ENCODE measurements at regions not wholly inside any gene's neighbourhood (a gene's known extent, or its start where the extent isn't known, plus 50 kb on each side); places are given as distances from the start of the nearest gene placed in this dataset.
A peak's percentile ranks its signal among the peaks of the same experiment; 100 is the strongest.
"Not testable (repeated sequence)": the region's sequence is repeated elsewhere in the genome, so short reads cannot be mapped to it uniquely, and the experiment has no call there.

DNA sequence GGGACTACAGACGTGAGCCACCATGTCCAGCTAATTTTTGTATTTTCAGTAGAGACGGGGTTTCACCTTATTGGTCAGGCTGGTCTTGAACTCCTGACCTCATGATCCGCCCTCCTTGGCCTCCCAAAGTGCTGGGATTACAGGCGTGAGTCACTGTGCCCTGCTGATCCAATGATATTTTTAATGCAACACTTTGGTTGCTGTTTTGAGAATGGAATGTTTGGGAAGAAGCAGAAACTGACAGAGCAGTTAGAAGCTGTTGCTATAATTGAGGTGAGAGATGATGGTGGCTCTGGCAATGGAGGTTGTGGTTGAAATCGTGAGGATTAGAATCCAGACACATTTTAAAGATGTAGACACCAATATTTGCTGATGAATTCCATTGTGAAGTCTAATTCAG, 1209.9 kb upstream of the GOT2 start:
- not testable (repeated sequence) for DNase-seq

DNA sequence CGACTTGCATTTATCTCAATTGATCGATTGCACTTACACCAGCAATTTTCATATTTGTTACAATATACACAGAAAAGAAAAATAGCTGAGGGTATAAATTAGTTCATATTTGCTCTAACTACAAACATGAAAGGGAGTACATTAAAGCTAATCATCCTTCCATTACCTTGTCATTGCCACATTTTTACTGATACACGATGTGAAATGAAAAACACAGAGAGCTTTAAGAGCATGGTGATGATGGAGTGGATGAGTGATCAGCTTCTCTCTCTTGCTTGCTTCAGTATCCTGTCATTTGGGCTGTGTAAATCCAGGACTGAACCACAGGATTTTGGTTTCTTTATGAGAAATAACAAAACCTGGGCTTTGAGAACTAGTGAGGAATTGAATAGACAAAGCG, 1207.5 kb upstream of the GOT2 start:
- no peak for DNase-seq

DNA sequence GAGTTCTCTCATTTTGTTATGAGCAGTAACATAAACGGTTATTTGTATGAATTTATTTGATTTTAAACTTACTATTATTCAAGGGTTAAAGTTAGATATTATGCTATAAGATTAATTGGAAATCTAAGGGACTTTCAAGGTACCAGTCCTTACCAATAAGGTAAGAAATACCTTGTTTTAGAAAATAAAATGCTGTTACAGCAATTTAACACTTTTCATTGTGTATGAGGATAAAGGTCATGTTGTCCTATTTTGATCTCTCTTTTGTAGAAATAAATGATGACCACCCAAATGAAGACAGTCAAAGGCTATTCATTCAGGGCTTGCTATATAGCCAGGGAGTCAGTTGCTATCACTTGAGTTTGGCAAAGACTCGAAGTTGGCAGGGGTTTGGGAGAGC, 1185.9 kb upstream of the GOT2 start:
- DNase-seq, result no peak

DNA sequence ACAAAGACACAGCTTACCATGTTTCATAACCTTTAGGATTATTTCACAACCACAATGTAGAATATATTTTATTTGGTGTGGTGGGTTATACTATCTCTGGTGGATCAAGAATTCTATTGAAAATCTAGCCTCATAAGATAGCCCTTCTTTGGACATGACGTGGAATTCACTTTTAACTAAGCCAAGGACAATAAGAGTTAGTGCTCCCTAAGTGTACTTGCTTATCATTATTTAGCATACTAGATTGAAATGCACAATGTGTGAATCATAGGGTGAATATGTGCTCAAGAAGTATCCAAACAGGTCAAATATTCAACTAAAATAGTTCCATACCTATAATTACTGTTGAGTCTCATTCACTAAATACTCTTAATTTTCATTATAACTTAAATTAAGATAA, 1179.5 kb upstream of the GOT2 start:
- DNase-seq, result no peak

DNA sequence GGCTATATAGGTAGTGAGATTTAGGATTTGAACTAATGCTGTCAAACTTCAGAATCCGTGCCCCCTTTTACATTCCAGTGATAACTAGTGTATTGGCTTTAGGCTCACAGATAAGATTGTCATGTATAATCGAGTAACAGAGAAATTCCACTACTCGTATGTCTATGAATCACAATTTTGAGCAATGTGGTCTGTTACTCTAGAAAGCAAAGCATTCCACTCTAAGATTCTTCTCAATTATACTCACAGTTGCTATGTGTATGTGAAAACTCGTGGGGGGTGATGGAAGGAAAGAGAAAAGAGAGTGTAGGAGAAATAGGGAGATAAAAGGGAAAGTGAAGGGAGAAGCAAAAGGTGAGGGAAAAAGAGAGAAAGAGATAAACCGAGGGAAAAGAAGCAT, 1175.1 kb upstream of the GOT2 start:
- DNase-seq, result no peak

DNA sequence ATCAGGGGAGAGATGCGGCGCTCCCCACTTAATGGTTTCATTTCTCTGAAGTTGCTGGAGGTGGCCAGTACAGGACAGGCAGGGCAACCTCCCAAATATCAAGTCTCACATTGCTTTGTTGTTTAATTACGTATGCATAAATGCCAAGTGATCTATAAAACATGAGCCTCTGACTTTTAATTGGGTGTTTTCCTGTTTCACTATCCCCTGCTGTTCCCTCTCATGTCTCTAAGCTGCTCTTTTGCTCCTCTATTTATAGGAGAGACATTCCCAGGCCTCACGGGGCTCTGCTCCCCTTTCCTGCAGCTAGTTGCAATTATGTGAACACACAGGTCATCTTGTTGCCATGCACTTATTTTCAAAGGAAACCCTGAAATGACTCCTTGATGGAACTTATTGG, 1173.5 kb upstream of the GOT2 start:
- no peak for DNase-seq

DNA sequence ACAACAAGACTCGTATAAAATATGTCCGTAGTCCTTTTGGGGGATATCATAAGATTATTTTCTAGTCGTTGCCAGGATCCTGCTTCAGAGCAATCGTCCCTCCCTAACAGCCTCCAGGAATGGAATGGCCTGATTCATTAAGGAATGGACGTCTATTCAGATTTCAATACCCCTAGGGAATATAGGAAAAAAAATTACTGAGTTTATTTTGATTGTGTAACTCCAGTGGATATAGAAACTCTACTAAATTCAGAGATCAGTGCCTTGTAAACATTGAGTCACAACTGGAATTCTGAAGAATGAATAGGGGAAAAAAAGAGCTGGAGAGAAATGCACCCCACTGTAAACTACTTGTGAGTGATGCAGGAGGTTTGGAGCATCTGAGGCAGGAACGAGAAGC, 1171.5 kb upstream of the GOT2 start:
- peak; percentile 3 for DNase-seq

DNA sequence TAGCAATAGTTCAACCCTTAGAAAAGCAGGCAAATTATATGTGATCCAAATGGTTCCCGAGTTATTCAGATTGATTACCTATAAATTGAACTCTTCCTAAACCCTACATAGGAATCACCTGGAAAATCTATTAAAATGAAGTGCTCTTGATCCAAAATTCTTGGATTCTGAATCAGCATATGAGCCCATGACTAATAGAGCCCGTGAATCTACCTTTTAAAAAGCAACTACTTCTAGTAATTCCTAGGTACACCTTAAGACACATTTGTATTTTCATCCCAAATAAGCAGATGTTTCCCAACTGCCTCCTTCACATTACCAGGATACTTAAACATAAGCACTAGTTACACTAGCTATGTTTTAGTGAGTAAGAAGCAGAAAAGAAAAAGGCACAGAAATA, 1171.0 kb upstream of the GOT2 start:
- DNase-seq, result no peak

DNA sequence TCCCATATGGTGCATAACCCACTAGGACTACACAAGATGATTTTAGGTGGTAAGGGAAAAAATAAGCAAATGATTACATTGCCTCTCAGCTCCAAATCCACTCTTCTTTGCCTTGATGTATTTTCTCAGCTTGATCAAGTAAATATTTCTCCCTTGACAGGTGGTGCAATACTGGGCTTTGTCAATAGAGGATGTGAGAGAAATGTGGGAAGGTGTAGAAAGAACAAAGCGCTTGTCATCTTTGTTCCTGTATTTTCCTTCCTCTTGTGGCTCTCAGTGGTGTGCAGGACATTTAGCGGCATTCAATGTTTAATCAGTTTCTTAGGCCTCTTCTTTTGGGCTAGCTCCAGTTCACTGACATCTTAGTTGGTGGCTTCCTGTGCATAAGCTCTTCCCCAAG, 1165.8 kb upstream of the GOT2 start:
- DNase-seq, result no peak

DNA sequence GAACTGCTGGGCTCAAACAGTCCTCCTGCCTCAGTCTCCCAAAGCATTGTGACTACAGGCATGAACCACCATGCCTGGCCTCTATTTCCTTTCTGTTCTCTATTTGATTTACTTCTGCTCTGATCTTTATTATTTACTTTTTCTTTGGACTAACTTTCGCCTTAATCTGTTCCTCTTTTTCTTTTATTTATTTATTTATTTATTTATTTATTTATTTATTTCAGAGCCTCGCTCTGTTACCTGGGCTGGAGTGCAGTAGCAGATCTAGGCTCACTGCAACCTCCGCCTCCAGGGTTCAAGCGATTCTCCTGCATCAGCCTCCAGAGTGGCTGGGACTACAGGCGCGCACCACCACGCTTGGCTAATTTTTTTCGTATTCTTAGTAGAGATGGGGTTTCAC, 1158.3 kb upstream of the GOT2 start:
- no peak for DNase-seq

DNA sequence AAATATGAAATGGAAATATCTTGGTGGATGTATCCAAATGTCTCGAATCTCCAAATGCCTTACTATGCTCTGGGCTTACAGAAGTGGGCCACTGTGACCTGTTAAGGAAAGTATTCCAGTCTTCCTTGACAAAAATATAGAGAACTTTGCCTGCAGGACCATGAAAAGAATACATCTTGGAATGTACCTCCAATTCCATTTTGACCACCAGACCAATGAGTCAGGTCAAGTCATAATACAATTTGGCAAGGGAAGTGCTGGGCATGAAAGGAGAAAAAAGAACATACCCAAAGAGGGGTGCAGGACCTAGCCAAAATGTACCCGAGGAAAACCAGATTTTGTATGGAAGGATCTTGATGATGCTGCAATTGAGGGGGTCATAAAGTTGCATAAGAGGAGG, 1153.7 kb upstream of the GOT2 start:
- no peak for DNase-seq

DNA sequence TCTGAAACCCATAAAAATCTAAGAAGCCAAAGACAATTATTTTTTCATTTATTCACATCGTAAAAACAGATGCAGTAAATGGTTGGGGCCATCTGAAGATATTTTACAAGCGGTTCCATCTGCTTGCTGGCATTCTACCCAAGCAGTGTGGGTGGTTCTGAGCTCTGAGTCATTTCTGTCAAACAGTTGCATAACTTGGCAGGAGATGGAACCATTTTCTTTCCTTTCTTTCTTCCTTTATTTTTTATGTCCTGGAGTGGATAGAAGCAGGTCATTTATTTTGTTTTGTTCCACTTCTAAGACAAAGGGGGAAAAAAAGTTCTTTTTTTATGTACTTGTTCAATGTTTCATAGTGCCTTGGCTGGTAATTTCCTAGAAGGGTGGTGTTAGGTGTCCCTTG, 1151.9 kb upstream of the GOT2 start:
- peak; percentile 17 for DNase-seq

DNA sequence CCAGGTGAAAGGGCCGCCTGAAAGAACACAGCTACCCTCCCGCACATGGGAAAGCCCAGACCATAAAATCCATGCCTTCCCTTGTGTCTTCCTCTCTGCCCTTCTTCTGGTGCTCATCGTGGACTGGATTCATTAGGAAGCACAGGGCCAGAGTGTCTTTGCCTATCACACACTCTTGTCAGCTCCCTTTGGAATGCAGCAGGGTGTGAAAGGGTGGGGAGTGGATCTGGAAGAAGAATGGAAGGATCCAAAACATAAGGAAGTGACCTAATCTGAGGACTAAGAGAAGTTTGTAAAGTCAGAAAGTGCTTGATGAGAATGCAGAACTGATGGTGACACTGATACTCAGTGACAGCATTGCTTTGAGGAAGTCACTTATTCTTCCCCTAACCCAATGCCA, 1147.3 kb upstream of the GOT2 start:
- DNase-seq, result no peak

DNA sequence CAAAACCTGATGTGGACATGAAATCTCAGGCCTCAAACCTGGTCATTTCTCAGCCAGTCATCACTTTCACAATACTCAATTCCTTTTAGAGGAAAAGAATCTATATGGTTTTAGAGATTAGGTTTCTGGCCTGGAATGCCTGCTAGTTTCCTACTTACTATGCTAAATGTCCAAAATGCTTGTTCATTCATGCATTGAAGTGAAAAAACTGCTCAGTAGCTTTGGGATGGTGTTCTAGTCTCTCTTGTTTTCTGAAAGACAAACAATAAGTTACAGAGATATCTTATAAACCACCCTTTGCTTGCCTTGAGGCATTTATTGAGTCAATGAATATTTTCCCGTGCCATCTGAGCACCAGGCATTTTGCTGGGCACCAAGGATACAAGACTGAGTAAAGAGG, 1146.5 kb upstream of the GOT2 start:
- no peak for DNase-seq

DNA sequence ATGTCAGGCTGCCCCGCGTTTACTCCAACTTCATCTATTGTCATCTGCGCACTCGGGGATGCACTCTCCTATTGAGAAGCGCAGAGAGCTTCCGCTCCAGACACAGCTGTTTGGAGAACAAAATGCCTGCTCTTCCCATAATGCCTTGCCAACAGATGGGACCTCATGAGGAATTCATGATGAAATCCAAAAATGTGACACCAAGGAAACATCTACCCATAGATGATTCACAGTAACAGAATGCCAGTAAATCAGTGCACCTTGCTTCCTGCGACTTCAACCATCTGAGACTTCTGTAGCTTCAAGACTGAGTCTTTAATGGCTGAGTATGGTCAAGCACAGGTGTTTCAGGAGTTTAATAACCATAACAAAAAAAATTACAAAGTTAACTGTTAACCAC, 1144.9 kb upstream of the GOT2 start:
- DNase-seq, result no peak

DNA sequence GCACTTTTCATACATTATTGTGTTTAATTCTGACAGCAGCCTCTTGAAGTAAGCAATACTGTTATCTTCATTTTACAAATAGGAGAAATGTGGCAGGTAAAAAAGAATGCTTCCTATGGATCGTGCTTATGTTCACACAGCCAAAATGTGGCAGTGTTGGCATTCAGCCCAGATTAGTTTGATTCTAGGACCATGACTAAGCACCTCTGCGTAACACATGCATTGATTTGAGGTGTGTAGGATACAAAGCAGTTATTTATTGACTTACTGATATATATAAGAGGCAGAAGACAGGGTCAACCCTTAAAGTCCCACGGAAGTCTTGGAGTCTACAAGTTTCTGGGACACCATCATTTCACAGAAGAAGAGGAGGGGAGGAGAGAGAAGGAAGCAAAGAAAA, 1144.4 kb upstream of the GOT2 start:
- no peak for DNase-seq

DNA sequence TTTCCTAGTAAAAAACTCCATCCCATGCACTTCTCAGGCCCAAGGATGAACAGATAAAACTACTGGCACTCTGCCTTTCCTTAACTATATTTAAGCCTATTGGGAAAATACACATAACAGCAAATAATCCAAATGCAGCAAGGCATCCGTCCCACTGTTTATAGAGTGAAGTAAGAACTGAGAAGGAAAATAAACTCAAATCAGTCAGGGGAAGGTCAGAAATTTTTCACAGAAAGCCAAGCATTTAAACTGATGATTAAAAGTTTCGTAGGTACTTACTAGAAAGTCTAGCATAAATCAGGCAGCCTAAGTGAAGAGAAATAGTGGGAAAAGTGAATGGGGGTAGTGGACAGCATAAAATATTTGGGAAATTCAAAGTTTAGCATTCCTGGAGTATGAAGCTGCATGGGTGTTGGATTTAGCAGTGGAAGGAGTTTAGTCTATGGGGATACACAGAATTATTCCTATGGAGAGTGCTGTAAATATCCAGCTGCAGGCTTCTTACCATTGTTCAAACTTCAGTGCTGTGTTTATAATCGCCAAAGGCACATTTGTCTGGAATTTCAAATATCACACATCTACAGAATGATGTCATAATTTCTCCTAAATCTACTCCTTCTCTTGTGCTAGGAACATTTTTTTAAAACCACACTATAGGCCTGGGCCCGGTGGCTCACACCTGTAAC, 1131.0 kb upstream of the GOT2 start:
- DNase-seq, result no peak

DNA sequence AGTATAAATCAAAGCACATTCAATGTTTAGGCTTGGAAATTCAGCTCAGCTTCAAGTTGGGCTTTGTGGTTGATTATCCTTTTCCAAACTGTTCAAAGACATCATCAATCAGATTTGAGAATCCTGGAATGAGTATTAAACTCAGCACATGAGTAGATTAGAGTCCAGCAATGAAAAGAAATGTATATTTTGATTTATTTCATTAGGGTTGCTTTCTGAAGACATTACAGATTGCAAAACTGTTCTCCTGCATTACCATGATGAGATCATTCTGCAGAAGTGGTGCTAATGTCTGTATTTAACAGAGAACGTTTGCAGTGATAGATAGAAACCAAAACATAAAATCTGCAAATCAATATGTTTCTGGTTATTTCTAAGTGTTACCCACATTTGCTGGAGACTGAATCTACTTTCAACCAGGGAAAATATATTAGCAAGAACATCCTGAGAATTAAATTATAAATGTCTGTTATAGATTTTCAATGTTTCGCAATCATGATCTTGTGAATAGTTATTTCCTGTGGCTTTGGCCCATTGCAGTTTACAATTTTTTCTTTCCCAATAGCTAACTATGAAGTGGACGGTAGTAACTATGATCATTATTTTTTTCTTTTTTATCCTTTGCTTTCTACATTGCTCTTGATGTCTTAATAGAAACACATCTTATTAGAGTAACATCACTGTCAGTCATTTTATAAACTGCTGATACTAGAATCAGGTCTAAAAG, 1125.7 kb upstream of the GOT2 start:
- no peak for DNase-seq

DNA sequence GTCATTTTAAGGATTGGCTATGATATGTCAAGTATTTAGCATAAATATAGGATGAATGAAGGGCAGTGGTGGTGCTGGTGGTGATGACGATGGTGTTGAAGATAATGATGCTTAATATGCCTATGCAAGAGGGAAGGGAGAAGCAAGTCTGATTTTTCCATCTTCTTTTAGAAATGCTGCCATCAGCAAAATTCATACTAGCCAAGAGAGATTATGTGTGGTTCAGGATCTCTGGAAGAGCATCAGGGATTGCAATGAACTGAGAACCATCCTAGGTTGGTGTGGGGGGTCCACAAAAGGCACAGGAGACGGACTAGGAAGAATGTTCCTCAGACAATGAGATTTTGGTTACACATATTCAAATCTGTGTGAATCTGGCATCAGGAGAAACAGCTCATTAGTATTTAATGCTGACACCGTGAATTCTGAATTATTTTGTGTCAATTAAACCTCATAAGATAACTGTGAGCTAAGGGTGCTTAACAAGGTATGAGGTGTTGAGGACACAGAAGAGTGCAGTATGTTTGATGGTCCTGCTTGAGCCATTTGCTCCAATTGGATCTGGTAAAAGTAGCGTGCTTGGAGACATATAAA, 1120.8 kb upstream of the GOT2 start:
- no peak for DNase-seq

DNA sequence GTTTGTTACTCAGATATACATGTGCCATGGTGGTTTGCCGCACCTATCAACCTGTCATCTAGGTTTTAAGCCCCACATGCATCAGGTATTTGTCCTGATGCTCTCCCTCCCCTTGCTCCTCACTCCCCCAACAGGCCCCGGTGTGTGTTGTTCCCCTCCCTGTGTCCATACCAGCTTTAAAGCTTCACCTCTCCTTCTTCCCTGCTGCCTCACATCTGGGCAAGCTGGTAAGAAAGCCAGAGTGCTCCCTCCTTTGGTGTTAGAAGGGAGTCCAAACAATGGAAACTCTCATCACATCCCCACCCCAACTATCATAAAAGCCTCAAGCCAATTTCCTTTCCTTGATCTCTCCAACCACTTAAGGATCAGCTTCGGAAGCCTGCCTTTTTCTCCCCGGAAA, 1115.6 kb upstream of the GOT2 start:
- no peak for DNase-seq

DNA sequence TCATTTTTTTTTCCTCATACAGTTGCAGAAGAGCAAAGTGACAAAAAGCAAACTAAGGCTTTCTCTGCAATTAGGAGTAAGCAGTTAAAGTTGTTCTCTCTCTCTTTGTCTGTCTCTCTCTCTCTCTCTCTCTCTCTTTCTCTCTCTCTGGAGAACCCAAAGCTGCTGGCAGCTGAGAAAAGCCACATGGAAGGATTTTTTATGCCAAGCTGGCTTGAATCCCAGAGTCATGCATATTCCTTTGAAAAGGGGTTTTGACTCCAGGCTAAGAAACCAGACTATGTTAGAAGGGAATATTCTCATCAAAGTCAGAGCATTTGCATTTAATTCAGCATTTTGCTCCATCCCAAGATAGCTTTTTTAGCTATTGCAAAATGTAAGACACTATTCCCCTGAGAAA, 1114.2 kb upstream of the GOT2 start:
- DNase-seq, result no peak

DNA sequence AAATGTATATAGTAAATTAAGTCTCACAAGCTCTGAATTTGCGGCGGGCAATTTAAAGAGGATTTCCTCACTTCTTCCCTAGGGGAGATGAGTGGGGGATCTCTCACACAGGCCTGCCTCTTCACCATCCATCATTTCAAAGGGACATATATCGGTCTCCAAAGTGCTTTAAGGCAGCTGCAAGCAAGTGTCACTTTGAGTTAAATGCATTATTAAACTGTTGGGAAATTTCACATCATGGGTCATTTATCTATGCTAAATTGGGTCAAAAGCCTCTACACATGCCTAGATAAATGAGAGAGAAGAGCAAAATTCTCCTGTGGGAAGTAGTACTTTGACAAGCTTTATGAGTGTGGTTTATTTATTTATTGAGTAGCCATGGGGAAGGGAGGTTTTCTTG, 1106.1 kb upstream of the GOT2 start:
- DNase-seq, result no peak

DNA sequence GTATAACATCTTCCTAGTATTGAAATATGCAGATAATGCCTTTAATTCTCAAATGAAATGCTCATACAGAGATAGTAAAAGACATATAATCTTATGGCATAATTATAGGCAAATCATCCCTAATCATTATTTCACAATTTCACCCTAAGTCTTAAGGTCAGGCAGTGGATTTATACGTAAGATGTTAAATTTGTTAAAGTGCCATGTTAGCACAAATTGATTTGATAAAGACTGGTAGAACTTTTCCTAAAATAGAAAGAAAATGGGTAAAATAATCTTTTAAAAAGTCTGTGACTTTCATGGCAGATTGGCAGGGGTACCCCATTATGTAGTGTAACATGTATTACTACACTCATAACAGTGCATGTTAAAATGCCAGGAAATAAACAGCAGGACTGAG, 1092.7 kb upstream of the GOT2 start:
- DNase-seq, result no peak

DNA sequence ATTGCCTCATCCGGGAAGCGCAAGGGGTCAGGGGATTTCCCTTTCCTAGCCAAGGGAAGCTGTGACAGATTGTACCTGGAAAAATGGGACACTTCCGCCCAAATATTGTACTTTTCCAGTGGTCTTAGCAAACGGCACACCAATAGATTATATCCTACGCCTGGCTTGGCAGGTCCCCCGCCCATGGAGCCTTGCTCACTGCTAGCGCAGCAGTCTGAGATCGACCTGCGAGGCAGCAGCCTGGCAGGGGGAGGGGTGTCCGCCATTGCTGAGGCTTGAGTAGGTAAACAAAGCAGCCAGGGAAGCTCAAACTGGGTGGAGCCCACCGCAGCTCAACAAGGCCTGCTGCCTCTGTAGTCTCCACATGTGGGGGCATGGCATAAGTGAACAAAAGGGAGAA, 1075.4 kb upstream of the GOT2 start:
- not testable (repeated sequence) for DNase-seq

DNA sequence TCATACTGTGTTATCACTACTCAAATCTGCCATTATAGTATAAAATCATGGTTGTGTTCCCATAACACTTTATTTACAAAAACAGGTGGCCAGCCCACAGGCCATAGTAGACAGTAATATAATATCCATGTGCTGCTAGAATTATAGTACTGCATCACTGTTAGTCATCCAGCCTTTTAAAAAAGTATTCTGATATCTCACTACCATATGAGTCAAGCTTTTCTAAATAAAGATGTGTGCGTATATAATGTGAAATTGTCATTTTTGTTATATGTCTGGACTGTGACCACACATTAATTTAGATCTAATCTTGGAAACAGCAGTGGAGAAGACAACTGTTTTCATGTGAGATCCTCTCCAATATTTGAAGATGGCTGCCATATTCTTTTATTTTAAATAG, 1049.1 kb upstream of the GOT2 start:
- DNase-seq, result no peak
